ENCODE measurements at regions not wholly inside any gene's neighbourhood (a gene's known extent, or its start where the extent isn't known, plus 50 kb on each side); places are given as distances from the start of the nearest gene placed in this dataset.

- 0 out of 2 replicates have a peak, but pooled peaks cover 3% of the 10 kb centered on the region for H3K9me3 ChIP-seq (ENCODE audit: insufficient read depth, low read depth)
- H4K20me1 ChIP-seq (ENCODE audit: insufficient read depth), result no peaks in the 10 kb centered on the region
- no peak overlapping the region for H3K27ac ChIP-seq
- POLR2A ChIA-PET (ENCODE audit: unreplicated experiment), result no interaction called here
- no peak overlapping the region for H3K4me2 ChIP-seq
- no peaks in the 10 kb centered on the region for H3F3A ChIP-seq (ENCODE audit: insufficient read depth, low read depth)
- H3K36me3 ChIP-seq (ENCODE audit: low read depth), result no peaks in the 10 kb centered on the region
- H3K4me3 ChIP-seq, result no peak overlapping the region
- no peaks in the 10 kb centered on the region for H3K27me3 ChIP-seq (ENCODE audit: insufficient read depth, low read depth)
- TF ChIP-seq, protein P1, sequence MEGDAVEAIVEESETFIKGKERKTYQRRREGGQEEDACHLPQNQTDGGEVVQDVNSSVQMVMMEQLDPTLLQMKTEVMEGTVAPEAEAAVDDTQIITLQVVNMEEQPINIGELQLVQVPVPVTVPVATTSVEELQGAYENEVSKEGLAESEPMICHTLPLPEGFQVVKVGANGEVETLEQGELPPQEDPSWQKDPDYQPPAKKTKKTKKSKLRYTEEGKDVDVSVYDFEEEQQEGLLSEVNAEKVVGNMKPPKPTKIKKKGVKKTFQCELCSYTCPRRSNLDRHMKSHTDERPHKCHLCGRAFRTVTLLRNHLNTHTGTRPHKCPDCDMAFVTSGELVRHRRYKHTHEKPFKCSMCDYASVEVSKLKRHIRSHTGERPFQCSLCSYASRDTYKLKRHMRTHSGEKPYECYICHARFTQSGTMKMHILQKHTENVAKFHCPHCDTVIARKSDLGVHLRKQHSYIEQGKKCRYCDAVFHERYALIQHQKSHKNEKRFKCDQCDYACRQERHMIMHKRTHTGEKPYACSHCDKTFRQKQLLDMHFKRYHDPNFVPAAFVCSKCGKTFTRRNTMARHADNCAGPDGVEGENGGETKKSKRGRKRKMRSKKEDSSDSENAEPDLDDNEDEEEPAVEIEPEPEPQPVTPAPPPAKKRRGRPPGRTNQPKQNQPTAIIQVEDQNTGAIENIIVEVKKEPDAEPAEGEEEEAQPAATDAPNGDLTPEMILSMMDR (conservative IDR thresholded peaks at IDR 0.05), result no peak
- no peak for TF ChIP-seq EZH2 (IDR thresholded peaks at IDR 0.05; ENCODE audit: low read depth)
- BruUV-seq (replicated peaks), result no TSS peak
- CTCF ChIA-PET, result no interaction called here
- no peak overlapping the region for H2AFZ ChIP-seq
- H3K4me1 ChIP-seq (replicated peaks; ENCODE audit: insufficient read depth), result no peaks in the 10 kb centered on the region; the same call in 1 of the 2 replicates
- intact Hi-C loops (cut with micrococcal nuclease; ENCODE audit: unreplicated experiment), result loop anchor here (10.0 kb wide), 1 partner anchor 128 kb away; no protein-coding TSS in a partner anchor
- H3K9me2 ChIP-seq (ENCODE audit: insufficient read depth), result no peaks in the 10 kb centered on the region
- no peak for DNase-seq
- H3K79me2 ChIP-seq (ENCODE audit: low read depth), result no peaks in the 10 kb centered on the region
These were observed 345.2 kb downstream of the ZSWIM6 start for GRCh38 chr5:61677220-61677619.

GRCh38 chr5:61678966-61679365 lies 346.9 kb downstream of the ZSWIM6 start:
- Histone ChIP-seq H3K4me1 (replicated peaks; ENCODE audit: insufficient read depth) (no peaks in the 10 kb centered on the region), H3K4me2 (no peak overlapping the region), H3K27me3 (ENCODE audit: insufficient read depth, low read depth) (no peaks in the 10 kb centered on the region), H3K27ac (no peak overlapping the region), H3K79me2 (ENCODE audit: low read depth) (no peaks in the 10 kb centered on the region), H4K20me1 (ENCODE audit: insufficient read depth) (no peaks in the 10 kb centered on the region), H2AFZ (no peak overlapping the region), H3K4me3 (no peak overlapping the region), H3K9me2 (ENCODE audit: insufficient read depth) (no peaks in the 10 kb centered on the region), H3K36me3 (ENCODE audit: low read depth) (no peaks in the 10 kb centered on the region), H3K9me3 (ENCODE audit: insufficient read depth, low read depth) (0 out of 2 replicates have a peak, but pooled peaks cover 3% of the 10 kb centered on the region), H3F3A (ENCODE audit: insufficient read depth, low read depth) (no peaks in the 10 kb centered on the region)
- no peak for DNase-seq
- ChIA-PET CTCF (no interaction called here), POLR2A (ENCODE audit: unreplicated experiment) (no interaction called here)
- TF ChIP-seq, protein P1 (conservative IDR thresholded peaks at IDR 0.05), result no peak
- TF ChIP-seq EZH2 (IDR thresholded peaks at IDR 0.05; ENCODE audit: low read depth), result no peak
- intact Hi-C loops (cut with micrococcal nuclease; ENCODE audit: unreplicated experiment), result loop anchor here (10.0 kb wide), 1 partner anchor 126 kb away; no protein-coding TSS in a partner anchor
- BruUV-seq (replicated peaks), result no TSS peak

DNA sequence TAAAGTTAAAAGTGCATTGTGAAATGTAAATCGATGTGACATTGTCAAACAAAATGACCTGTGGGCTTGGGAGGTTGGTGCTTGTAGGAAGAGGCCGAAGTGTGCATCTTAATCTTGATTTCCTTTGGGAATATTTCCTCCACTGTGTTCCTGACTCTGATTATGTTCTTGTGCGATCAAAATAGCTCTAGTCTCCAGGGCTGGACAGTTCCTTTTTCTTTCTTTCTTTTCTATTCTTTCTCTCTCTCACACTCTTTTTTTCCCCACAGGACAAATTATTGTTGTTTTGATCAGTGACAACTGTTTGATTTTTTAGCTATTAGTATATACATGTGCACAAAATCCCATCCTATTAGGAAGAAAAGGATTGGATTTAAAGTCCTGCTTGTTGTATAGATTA lies 347.5 kb downstream of the ZSWIM6 start:
- Histone ChIP-seq H3K9me3 (ENCODE audit: insufficient read depth, low read depth) (0 out of 2 replicates have a peak, but pooled peaks cover 3% of the 10 kb centered on the region), H3K36me3 (ENCODE audit: low read depth) (no peaks in the 10 kb centered on the region), H3F3A (ENCODE audit: insufficient read depth, low read depth) (no peaks in the 10 kb centered on the region), H3K9me2 (ENCODE audit: insufficient read depth) (no peaks in the 10 kb centered on the region), H3K27ac (no peak overlapping the region), H2AFZ (no peak overlapping the region), H3K79me2 (ENCODE audit: low read depth) (no peaks in the 10 kb centered on the region), H3K4me3 (no peak overlapping the region), H4K20me1 (ENCODE audit: insufficient read depth) (no peaks in the 10 kb centered on the region), H3K4me2 (no peak overlapping the region), H3K4me1 (replicated peaks; ENCODE audit: insufficient read depth) (no peaks in the 10 kb centered on the region), H3K27me3 (ENCODE audit: insufficient read depth, low read depth) (no peaks in the 10 kb centered on the region)
- intact Hi-C loops (cut with micrococcal nuclease; ENCODE audit: unreplicated experiment), result loop anchor here (10.0 kb wide), 1 partner anchor 125 kb away; no protein-coding TSS in a partner anchor
- no TSS peak for BruUV-seq (replicated peaks)
- ChIA-PET POLR2A (ENCODE audit: unreplicated experiment) (no interaction called here), CTCF (interaction anchor here (0.6 kb wide), 1 partner anchor 734 kb away, joined by 3 read pairs; no protein-coding TSS in a partner anchor)
- TF ChIP-seq, protein P1 (conservative IDR thresholded peaks at IDR 0.05), result no peak
- no peak for TF ChIP-seq EZH2 (IDR thresholded peaks at IDR 0.05; ENCODE audit: low read depth)
- DNase-seq, result no peak
